ENCODE measurements at regions not wholly inside any gene's neighbourhood (a gene's known extent, or its start where the extent isn't known, plus 50 kb on each side); places are given as distances from the start of the nearest gene placed in this dataset.

- no peak for DNase-seq (ENCODE audit: low spot score)
Measured at GRCh38 chr9:20291201-20291600, 331.1 kb downstream of the MLLT3 start.

DNA sequence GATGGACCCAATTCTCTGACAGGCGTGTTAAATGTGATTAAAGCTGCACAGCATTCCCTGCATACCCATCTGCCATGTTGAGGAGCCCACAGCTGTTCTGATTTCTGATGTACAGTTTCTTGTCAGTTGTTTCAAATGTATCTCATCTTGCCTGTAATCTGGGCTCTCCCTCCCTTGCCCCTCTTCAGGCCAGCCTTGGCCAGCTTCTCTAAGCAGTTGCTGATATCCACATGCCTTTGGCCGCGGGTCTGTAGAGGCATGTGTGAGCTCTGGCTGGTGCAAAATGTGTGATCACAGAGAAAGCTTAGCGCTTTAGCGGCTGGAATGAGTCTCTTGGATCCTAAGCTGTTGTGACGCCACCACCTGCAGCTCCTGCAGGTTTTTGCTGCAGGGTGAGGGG is 332.0 kb downstream of the MLLT3 start:
- DNase-seq (ENCODE audit: low spot score), result no peak

GRCh38 chr9:20289423-20290010 is 332.8 kb downstream of the MLLT3 start:
- no peak for DNase-seq (ENCODE audit: low spot score)

- DNase-seq (ENCODE audit: low spot score), result no peak
Measured at GRCh38 chr9:20286969-20287368, 335.3 kb downstream of the MLLT3 start.

DNA sequence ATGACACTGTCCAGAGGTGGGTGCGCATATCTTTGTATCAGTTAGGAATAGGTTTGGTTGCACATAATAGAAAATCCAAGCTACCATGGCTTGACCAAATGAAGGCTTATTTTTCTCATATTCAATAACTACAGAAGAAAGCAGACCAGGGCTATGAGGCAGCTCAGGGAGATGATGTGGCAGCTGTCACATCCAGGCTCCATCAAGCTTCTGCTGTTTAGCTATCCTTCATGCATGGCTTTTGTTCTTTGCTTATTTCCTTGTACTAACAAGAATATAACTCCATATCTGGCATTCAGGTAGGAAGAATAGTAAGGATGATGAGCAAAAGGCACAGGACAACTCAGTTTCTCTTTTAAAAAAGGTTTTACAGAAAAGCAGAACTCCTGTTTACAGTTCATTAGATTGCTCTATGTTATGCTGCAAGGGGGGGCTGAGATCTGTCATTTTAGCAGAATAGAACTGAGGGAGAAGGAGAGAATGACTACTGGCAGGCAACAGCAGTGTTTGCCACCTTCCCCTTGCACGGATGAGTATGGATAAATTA is 336.1 kb downstream of the MLLT3 start:
- DNase-seq (ENCODE audit: low spot score), result no peak

DNA sequence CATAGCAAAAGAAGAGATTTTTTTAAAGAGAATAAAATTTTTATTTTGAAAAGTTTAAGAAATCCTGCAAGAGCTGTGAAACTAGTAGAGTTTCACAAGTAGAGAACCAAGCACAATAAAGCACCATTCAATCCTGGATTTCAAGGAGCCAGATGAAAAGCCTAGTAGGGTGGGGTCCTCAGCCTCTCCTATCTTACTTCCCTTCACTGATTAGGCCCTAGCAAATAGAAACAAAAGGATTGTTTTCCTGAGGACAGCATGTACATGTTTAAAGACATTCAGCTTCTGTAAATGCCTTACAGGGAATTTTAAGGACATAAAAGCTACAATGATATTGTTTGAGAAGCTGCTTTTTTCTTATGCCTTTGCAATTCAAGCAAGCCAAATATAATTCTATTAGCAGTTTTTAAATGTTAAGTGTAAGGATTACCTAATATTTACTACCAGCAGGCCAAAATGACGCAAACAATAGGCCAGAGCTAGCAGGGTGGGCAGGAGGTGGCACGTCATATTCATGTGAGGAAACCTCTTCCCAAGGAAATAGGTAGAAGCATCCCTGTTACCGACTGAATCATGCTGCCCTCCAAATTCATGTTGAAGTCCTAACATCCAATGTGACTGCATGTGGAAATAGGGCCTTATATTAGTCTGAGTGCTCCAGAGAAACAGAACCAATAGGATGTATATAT is 337.6 kb downstream of the MLLT3 start:
- no peak for DNase-seq (ENCODE audit: low spot score)

DNA sequence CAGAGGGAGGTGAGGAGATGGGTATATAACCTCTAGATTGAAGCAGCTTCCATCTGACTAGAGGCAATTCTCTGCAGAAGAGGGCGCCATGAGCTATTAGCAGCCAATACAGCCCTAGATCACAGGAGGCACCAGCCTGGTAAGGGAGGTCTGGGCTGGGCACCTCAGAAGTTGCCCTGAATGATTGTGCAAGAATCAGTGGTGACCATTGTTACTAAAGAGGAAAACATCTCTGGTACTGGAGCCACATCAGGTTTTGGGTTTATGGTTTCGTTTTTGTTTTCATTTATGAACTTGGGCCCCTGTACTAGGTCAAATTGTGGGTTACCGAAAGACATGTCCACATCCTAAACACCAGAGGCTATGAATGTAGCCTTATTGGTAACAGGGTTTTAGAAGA is 342.0 kb downstream of the MLLT3 start:
- no peak for DNase-seq (ENCODE audit: low spot score)

DNA sequence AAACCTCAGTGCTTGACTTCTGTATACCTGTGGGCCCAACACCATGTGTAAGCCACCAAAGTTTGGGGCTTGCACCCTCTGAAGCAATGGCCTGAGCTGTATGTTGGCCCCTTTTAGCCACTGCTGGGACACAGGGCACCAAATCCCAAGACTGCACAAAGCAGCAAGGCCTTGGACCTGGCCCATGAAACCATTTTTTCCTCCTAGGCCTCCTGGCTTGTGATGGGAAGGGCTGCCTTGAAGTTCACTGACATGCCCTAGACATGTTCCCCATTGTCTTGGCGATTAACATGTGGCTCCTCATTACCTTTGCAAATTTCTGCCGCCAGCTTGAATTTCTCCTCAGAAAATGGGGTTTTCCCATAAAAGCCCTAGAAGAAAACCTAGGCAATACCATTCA is 345.5 kb downstream of the MLLT3 start:
- no peak for DNase-seq (ENCODE audit: low spot score)

GRCh38 chr9:20271723-20272122 is 350.6 kb downstream of the MLLT3 start:
- DNase-seq (ENCODE audit: low spot score), result no peak

- no peak for DNase-seq (ENCODE audit: low spot score)
Measured at GRCh38 chr9:20271096-20271495, 351.2 kb downstream of the MLLT3 start.

- DNase-seq (ENCODE audit: low spot score), result no peak
Measured at GRCh38 chr9:20270161-20270560, 352.1 kb downstream of the MLLT3 start.

GRCh38 chr9:20269620-20270019 is 352.7 kb downstream of the MLLT3 start:
- DNase-seq (ENCODE audit: low spot score), result no peak

DNA sequence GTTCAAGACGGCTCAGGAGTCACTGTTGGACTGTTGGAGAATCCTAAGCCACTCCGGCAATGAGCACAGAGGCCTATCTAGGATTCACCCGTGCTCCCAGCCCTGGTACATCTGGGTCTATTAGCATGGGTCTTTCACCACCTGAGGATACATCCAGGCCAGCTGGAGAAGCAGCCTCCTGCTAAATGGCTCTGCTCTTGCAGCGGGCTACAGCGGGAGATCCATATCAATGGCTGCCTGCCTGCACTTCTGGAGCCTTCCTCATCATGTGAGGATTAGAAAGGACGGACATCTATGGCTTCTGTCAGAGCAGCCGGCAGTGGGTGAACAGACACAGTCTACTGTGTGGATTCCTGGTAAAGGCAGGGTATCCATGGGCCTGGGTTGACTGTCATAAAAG is 357.4 kb downstream of the MLLT3 start:
- DNase-seq (ENCODE audit: low spot score), result no peak

- no peak for DNase-seq (ENCODE audit: low spot score)
Measured at GRCh38 chr9:20262611-20263010, 359.7 kb downstream of the MLLT3 start.

DNA sequence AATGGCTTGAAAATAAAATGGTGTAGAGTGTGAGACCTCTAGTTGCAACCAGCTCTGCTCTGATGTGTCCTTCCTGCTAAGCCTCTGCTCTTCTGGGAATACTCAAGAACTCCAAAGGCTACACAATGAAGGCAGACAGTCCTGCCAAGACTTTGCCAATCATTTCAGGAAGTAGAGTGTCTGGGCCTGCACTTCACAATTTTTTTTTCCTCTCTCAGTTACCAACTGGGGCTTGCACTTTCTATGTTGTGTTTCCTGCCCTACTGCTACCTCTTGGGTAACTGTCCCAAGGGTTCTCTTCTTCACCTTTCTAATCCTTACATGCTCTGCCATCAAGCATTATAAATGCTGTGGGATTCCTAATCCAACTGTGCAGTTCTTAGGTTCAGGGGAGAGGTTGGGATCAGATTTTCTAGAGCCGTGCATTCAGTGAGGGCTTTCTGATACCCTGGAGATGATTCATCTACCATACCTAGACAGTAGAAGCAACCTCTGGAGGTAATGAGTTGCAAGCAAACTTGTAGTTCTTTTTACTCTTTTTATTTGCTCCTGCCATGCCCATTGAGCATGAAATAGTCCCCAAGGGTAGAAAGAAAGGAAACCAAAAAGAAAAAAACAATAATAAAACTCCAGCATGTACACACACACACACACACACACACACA is 365.9 kb downstream of the MLLT3 start:
- DNase-seq (ENCODE audit: low spot score), result no peak

- no peak for DNase-seq (ENCODE audit: low spot score)
Measured at GRCh38 chr9:20255052-20255451, 367.2 kb downstream of the MLLT3 start.

GRCh38 chr9:20253635-20254034 is 368.7 kb downstream of the MLLT3 start:
- no peak for DNase-seq (ENCODE audit: low spot score)

- DNase-seq (ENCODE audit: low spot score), result no peak
Measured at GRCh38 chr9:20252778-20253177, 369.5 kb downstream of the MLLT3 start.

DNA sequence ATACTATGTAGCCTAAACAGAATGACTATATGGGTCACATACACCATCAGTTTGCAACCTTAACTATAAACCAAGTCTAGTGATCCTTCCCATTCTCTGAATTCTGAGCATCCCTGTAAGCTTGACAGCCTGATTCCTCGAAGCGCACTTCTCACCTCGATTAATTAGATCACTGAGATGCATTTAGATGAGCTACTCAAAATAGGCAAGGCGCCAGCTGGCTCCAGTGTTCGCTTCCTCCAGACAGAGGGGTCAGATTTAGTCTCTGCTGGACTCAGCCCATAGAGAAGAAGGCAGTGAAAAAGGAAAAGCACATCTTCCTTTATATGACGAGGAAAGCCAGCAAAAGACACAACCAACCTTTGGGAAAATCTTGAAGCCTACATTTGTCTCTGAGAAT is 371.5 kb downstream of the MLLT3 start:
- DNase-seq (ENCODE audit: low spot score), result no peak

DNA sequence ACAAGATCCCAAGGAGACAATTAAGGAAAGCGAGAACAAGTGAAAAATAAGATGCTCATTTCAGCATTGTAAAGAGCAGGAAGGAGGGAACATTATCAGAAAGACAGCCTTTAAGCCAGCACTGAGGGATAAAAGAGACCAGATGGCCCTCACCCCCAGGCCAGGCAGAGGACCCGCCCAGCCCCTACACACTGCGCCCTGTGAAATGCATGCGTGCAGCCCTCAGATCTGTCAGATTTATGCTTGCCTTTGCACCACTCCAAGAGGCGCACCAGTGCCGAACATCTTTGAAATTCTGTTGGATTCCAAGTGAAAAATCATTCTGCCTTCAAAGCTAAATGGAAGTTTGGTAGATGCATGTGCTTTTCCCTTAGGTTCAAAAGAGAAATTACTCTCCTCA is 378.0 kb downstream of the MLLT3 start:
- no peak for DNase-seq (ENCODE audit: low spot score)

GRCh38 chr9:20243841-20244240 is 378.5 kb downstream of the MLLT3 start:
- no peak for DNase-seq (ENCODE audit: low spot score)

DNA sequence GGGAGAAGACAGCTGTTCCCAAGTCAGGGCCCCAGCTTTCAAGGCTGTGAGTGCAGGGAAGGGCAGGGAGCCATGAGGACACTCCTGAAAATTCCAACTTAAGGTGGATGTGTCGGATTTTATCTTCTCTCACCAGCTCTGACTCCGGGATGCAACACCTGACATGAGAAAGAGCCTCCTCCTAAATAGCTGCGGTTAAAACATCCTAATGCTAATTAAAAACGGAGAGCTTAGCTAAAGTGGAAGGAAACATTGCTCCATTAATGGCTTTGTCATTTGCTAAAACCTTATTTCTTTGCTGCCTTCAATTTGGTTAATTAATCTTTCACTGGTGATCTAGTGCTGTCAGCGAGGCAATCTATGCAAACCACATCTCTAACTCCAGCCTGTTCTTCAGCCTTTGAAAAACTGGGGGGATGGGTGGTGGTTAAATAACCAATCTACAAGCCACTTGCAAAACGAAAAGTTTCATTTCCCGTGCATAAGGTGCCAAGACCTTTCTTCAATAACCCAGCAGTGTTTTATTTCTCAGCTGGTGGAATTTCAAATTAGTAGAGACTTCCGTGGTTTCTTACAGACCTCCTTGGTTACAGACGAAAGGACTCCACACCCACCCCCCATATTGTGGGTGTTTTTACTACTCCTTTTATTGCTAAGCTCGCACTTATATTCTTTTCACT is 379.6 kb downstream of the MLLT3 start:
- no peak for DNase-seq (ENCODE audit: low spot score)

- DNase-seq (ENCODE audit: low spot score), result no peak
Measured at GRCh38 chr9:20240498-20240897, 381.8 kb downstream of the MLLT3 start.

All from AG08396 (cell line).